HT1080 (cell line): ENCODE measurements at regions not wholly inside any gene's neighbourhood (a gene's known extent, or its start where the extent isn't known, plus 50 kb on each side); places are given as distances from the start of the nearest gene placed in this dataset.

Experiments
- DNase-seq: peaks from one replicate; pipeline ENCODE4 v3.0.0-alpha.2; 2015; ENCODE audit warnings: low read depth

DNA sequence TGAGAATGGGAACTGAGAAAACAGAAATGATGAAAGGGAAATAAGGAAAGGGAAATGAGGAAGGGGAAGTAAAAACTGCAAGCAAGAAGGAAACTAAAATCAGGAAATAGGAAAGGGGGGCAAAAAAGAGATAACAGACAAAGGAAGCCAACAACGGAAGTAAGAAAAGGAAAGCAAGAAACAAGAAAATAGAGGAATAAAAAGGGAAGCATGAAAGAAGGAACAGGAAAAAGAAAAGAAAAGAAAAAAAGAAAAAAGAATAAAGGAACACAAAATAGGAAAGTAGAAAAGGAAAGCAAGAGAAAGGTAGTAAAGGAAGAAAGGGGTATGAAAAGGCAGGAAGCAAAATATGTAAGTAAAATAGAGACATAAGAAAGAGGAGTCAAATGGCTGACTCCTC lies 241.2 kb upstream of the NCKAP5 start:
- no peak for DNase-seq

DNA sequence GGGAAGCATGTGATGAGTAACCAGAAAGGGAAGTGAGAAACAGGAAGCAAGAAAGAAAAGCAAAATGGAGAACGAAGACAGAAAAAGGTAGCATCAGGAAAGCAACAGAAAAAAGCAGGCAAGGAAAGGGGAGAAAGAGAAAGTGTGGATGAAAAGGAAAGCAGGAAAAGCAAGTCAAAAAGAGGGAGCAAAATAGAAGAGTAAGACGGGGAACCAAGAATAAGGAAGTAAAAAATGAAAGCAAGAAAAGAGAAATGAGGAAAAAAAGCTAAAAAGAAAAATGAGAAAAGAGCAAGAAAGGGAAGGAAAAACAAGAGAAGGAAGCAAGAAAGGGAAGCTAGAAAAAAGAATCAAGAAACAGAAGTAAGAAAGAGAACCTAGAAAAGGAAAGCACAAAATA lies 242.3 kb upstream of the NCKAP5 start:
- no peak for DNase-seq

DNA sequence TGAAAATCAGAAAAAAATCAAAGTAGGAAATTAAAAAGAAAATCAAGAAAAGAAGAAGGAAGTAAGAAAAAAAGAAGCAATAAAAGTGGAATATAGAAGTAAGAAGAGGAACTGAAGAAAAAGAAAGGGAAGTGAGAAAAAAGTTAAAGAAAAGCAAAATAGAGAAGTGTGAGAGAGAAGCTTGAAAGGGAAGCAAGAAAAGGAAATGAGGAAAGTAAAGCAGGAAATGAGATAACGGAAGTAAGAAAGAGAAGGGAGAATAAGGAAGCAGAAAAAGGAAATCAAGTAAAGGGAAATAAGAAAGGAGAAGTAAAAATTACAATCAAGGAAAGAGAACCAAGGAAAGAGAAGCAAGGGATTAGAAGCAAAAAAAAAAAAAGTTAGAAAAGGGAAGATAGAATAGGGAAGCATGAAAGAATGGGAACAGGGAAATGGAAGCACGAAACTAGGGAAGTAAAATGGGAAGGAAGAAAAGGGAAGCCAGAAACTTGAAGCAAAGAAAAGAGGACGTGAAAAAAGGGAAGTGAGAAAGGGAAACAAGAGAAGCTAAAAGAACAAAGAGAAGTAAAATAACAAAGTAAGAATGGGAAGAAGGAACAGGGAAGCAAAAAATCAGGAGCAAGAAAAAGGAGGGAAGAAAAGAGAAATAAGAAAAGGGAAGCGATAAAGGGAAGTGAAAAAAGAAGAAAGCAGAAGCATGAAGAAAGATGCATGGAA lies 243.3 kb upstream of the NCKAP5 start:
- DNase-seq = no peak

DNA sequence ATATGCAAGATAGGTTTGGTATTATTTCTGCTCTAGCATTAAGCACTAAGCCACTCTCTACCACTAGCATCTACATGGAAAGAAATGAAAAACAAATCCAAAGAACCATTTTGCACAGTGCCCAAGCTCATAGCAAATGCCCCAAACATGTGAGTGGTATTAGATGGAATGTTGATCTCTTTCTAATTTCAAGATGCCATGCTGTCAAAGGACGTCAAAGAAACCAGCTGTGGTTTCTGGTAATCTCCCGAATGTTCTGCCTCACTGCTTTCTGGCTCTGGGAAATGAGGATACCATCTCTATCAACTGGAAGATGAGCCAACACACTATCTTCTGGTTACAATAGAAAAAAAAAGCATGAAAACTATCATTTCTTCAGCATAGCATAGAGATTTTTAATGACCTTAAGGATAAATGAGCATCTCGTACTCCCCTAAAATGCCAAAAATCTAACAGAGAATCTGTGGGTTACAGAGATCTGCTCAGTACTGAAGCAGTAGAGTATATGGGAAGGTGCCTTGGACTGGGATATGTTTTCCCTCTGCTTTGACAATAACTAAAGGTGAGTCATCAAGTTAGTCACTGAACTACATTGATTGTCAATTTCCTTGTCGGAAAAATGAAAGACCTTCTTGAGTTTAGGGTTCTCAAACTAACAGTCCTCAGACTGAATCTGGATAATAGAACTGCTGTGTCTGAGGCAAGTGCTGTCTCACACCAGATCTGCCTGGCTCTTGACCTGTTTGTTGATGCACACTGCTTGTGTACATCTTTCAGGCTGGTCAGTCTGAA lies 244.8 kb upstream of the NCKAP5 start:
- DNase-seq = peak; percentile 84

DNA sequence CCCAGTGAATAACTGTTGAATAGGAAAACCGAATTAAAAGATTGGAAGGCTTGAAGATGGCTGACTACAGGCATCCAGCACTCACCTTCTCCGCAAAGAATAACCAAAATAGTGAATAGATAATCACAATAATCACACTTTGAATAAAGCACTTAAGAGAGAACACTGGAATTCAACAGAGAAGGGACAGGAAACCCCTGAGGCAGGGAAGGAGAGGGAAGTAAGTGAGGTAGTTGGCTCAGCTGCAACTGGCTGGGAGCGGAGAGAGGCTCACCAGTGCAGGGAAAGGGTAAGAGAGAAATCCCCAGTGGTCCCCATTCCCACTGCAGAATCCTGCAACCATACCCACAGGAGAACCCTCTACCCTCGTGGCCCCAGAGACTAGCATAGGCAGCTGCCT lies 246.6 kb upstream of the NCKAP5 start:
- DNase-seq = no peak

DNA sequence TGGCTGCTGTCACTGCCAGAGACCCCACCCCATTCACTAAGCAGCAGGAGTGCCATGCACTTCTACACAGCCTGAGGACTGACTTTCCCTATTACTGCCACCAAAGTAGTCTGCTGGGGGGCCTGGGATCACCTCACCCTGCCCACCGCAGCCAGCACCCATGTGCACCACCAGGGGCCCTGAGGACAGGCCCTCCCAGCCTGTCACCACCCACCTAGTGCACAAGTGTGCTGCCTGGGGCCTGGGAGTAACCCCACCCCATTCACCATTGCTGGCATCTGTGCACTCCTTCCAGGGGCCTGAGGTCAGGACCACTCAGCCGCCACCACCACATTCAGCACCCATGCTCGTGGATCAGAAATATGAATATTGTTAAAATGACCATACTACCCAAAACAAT lies 247.8 kb upstream of the NCKAP5 start:
- DNase-seq = no peak

DNA sequence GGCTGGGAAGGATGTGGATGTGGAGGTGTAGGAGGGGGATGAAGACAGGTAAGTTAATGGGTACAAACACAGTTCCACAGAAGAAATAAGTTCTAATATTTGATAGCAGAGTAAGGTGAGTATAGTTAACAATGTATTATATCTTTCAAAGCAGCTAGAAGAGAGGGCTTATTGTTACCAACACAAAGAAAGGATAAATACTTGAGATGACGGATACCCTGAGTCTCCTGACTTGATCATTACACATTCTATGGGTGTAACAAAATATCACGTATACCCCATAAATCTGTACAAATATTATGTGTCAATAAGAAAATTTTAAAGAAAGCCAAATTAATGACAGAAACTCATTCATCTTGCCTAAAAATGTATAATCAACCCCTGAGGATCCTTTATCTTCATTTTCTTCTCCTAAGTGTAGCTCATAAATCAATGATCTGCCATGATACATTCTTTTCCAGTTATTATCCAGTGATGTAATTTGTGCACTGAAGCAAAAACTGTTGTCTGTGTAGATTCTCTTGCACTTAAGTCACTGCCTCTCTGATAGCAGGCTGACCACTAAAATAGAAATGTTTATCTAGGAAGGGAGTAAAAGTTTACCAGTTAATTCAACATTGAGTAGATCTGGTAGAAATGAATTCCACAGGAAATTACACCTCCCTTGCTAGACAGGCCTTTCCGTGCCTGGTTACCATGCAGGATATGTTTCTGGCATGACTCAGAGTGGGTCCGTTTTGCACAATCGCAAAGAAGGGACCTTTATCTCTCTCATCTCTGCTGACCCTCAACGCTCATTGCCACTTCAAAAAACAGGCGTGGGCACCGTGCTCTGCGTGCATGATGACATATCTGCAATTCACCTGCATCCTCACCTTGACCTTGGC lies 249.7 kb upstream of the NCKAP5 start:
- DNase-seq = peak; percentile 98

DNA sequence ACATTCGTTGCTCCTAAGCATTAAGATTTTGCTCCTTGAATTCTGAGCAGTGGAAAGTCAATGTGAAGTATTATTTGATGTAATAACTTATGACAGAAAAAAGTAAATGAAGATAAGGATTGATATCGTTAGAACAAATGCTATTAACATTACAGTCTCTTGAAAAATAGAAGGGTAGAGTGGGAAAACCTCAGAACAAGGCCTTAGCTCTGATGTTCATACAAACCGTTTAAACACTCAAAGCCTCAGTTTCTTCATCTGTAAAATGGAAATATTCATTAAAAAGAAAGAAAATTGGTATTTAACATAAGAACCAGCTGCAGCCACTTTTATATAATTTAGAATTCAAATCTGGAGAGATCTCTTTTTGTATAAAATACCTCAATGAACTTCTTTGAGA lies 250.4 kb upstream of the NCKAP5 start:
- DNase-seq = no peak

DNA sequence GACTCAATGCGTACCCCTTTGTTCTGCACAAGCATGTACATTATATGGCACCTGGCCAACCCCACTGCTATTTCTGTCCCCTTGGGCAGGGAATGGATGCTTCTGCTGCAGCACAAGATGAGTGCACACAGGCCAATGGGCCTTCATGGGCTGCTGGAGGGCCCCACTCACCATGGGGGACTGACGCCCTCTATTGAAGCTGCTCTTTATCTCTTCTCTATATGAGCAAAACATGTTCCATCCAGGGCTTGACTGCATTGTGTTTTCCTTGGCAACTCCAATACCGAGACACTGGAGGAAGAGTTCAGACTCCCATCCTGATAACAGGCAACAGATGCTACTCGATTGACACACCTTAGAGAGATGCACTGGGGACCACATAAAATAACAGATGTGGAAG lies 251.6 kb upstream of the NCKAP5 start:
- DNase-seq = peak; percentile 30

DNA sequence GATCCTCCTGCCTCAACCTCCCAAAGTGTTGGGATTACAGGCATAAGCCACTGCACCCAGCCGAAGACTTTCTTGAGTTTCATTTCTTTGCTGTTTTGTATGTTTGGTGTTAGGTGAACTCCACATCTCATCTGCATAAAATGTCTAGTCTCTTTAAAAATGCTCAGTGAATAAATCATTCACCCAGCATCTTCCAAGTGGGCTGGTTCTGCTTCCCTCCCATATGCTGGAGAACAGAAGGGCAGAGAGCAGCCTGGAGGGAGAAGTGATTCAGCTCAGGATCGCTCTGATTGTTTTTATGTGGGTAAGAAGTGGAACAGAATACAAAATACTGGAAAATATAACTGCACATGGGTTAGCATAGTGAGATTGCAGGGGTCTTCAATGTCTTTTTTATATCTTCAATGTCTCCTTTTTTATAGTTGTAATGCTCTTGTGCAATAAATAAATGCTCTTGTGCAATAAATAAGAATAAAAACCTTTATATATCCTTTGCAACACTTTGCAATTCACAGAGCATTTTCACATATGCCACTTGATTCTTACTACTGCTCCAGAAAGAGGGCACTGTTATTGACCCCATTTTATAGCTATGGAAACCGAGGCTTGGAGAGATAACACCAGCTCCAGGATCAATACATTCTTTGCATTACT lies 253.0 kb upstream of the NCKAP5 start:
- DNase-seq = no peak

DNA sequence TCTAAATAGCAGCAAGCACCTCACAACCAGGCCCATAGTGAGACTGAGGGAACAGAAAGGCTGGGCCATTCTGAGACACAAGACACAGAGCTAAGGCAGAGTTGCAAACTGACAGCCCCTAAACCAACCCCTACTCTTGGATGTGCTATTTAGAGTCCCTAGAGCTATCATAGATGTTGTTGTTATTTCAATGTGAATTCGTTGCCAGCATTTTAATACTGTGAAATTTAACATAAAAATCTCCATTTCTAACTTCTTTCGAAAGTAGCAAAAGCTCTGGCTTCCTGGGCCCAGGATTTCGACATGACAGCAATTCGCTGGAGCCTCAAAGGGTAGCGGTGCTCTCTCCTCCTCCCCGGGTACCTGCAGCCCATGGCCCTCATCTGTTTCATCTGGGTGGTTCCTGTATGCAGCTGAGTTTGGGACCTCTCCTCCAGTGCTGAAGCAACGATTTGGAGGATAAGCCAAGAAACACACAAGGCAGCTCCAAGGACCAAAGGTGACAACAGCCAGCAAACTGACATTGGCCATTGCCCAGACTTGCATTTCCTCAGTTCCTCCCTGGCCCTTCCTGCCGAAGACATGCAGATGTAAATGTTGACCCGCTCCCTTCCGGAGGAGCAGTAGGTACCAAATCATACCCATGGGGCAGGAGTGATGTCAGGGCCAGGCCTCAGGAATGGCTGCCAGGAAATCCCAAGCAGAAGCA lies 254.4 kb upstream of the NCKAP5 start:
- DNase-seq = no peak

DNA sequence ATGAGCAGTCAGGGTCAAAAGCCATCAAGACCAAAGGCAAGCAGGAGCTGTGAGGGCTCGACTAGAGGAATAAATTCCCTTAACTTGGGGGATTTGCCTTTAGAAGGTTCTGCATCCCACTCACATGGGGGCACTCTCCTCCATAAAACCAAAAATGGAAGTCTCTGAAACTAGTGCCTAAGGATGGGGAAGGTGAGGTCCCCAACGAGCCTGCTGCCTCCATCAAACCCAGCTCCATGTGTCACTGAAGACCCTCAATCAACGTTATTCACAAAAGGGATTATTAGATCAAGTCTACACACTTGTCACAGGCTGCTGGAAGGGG lies 254.9 kb upstream of the NCKAP5 start:
- DNase-seq = no peak

DNA sequence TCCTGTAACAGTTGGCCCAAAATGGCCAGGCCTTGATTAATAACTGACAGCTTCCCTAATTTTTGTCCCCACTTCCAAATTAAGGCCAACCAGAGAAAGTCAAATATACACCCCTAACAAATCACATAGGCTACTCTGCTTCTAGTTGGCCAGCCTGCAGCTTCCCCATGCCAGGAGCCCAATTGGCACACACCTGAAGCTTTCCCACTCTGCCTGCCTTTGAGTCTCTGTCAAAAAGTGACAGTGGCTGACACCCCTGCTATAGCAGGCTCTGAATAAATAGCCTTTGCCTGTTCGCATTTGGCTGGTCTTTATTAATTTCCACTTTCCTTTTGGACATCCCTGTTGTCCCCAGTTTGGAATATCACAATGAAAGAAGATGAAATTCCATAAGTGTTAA lies 256.6 kb upstream of the NCKAP5 start:
- DNase-seq = no peak

DNA sequence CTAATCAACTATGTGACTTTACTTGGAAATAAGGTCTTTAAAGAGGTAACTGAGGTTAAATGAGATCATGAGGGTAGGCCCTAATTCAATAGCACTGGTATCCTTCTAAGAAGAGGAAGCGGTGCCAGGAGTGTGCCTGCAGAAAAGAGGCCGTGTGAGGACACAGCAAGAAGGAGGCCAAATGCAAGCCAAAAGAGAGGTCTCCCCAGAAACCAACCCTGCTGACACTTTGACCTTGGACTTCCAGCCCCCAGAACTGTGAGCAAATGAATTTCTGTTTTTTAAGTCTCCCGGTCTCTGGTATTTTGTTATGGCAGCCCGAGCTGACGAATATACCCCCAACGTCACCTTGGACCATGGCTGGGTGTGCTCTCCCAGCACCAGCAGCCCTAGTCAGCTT lies 257.5 kb upstream of the NCKAP5 start:
- no peak for DNase-seq

DNA sequence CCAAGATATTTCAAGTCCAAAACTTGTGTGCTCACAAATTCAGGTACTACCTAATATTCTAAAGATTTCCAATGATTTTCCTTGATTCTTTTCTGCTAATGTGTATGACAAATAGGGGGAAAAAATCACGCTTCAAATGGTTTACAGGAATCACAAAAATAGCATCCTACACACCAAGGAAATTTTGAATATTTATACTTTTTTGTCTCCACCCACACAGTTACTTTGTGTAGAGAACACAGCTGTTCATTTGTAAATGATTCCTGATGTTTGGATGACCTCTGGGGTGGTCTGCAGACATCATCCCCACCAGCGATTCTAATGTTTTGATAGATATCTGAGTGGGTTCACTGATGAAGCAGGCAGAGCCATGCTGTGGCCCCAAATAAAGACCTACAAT lies 260.6 kb upstream of the NCKAP5 start:
- DNase-seq = no peak

DNA sequence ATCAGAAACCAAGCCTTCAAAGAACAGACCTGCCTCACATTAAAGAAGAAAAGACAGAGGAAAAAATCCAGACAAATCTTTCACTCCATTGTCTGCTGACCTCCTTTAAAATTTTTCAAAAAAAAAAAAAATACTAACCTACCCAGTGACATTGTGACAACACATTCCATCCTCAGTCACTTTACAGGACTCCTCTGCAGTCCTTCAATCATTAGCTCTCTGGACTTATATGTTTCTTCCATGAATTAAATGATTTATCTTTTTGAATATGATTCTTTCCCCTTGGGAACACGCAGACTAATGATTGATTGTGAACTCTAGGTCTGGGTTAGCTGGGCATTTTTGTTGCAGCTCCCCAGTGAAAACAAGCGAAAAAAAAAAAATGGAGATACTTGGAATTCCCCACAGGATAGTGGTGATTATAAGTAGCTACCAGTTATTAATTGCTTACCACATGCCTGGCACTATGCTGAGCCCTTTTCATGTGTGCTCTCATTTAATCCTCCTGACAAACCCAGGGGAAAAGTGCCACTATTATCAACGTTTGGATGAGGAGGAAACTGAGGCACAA lies 261.3 kb upstream of the NCKAP5 start:
- no peak for DNase-seq

DNA sequence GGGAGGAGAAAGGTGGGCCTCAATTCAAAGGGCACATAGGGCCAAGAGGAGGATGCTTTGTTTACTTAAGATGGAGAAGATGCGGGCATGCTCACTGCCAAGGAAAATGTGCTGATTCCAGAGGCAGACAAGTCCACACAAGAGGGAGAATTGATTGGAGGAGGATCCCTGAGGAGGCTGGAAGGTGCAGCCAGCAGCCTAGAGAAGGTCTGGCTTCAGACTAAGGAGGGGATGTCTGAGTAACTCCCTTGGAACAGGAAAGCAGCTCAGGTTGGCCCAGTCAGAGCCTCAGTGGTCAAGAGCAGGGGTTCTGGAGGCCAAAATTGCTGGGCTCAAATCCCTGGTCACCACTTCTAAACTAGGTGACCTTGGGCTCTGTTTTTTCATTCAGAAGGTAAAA lies 265.5 kb upstream of the NCKAP5 start:
- no peak for DNase-seq

DNA sequence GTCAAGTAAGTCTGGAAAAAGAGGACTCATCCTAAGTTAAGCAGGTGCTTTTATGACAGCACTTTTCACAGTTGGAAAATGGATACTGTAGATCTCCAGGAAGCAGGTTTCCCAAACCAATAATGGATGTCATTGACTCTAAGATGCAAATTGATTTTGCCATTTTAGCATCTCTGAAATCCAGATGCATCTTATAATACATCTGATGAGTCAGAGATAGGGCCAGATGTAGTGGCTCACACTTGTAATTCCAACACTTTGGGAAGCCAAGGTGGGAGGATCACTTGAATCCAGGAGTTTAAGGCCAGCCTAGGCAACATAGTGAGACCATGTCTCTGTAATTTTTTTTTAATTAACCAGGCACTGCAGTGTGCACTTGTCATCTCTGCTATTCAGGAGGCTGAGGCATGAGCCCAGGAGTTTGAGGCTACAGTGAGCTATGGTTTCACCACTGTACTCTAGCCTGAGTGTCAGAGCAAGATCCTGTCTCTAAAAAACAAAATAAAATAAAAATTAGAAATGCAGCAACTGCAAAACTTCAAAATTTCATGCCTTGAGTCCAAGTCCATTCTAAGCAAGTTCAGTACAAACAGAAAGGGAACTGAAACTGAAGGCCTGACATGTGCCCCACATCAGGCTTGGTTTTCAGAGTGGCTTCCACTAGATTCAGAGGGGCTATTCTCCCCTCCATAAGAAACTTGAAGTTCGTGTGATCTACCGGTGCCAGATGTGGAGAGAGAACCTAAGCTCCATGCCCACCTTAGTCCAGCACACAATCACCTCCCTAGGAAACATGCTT lies 267.8 kb upstream of the NCKAP5 start:
- no peak for DNase-seq

DNA sequence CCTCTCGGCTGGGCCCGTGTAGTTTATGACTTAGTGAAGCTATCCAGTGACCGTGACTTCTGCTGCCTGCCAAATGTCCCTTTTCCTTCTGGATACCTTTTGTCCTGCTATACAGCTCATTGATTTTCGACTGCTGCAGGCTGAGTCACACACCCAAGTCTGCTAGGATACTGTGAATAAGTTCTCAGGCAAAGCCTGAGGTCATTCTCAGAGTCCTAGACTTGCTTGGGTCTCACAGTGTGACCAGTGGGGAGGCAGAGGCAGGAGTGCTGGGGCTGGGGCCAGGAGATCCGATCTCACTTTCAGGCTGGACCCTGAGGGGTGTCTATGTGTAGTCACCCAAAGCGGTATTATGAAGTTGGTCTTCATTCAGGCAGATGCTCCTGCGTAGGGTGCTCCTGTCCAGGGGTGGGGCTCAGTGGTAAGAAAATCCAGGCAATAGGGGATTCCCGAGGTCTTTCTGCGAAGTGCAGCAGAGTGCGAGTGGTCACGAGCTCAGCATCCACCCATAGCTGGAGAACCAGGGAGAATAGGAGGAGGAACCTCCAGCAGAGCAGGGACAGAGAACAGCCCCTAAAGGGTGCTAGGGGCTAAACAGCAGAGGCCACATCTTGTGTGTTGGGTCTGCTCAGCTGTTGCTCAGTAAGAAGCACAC lies 268.6 kb upstream of the NCKAP5 start:
- DNase-seq = no peak
